RWPE1 (cell line): ENCODE measurements at regions not wholly inside any gene's neighbourhood (a gene's known extent, or its start where the extent isn't known, plus 50 kb on each side); places are given as distances from the start of the nearest gene placed in this dataset.

Experiments
- CTCF ChIA-PET: fragments of 350-600 bp; sonication (Branson Sonifier 250); formaldehyde crosslinking; extraction: SDS; loops from one replicate; lab custom pipeline; 2021; lab: Yijun Ruan, JAX
- POLR2A ChIA-PET: fragments of 400-600 bp; formaldehyde crosslinking; extraction: SDS; loops from one replicate; lab custom pipeline; 2020; ENCODE audit warnings: antibody characterized with exemption; ENCODE audit not compliant: low non-redundant PET; lab: Yijun Ruan, JAX
- DNase-seq: peaks from one replicate; pipeline ENCODE4 v3.0.0; 2012; ENCODE audit warnings: low spot score
- H3K27ac ChIP-seq: fragments of 450-650 bp; 2 replicates; pipeline ENCODE4 v1.5.1; 2017
- TF ChIP-seq, protein P1 (sequence below): fragments of 450-650 bp; conservative IDR thresholded peaks from 2 replicates; pipeline ENCODE4 v1.5.1; 2017; ENCODE audit warnings: low read depth, mild to moderate bottlenecking

GRCh38 chr12:23450810-23451209, 498.7 kb downstream of the SOX5 start:
- ChIA-PET CTCF (no interaction called here), POLR2A (no interaction called here)
- no peak for DNase-seq
- no peak overlapping the region for H3K27ac ChIP-seq
- TF ChIP-seq, protein P1, sequence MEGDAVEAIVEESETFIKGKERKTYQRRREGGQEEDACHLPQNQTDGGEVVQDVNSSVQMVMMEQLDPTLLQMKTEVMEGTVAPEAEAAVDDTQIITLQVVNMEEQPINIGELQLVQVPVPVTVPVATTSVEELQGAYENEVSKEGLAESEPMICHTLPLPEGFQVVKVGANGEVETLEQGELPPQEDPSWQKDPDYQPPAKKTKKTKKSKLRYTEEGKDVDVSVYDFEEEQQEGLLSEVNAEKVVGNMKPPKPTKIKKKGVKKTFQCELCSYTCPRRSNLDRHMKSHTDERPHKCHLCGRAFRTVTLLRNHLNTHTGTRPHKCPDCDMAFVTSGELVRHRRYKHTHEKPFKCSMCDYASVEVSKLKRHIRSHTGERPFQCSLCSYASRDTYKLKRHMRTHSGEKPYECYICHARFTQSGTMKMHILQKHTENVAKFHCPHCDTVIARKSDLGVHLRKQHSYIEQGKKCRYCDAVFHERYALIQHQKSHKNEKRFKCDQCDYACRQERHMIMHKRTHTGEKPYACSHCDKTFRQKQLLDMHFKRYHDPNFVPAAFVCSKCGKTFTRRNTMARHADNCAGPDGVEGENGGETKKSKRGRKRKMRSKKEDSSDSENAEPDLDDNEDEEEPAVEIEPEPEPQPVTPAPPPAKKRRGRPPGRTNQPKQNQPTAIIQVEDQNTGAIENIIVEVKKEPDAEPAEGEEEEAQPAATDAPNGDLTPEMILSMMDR = no peak

DNA sequence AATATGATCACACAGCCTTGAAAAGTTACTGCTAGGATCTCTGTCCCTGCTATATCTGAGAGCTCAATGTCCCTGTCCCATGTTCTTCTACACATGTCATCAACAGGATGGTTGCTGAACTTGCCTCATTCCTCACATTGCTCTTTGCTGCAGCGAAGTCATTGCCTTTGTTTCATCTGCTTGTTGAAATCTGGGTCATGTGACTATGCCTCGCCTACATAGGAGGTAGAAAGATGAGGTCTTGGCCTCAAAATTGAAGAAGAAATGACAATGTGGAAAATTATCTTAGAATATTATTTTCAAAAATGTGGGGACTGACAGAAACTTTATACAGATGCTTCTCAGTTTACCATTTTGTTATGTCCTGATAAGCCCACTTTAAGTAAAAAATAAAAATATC, 494.2 kb downstream of the SOX5 start:
- no peak for DNase-seq
- H3K27ac ChIP-seq = no peak overlapping the region
- POLR2A ChIA-PET = no interaction called here
- TF ChIP-seq, protein P1 = no peak
- CTCF ChIA-PET = no interaction called here

- no peak overlapping the region for H3K27ac ChIP-seq
- CTCF ChIA-PET = interaction anchor here (0.6 kb wide), 1 partner anchor 45 kb away, joined by 3 read pairs; no protein-coding TSS in a partner anchor
- DNase-seq = no peak
- POLR2A ChIA-PET = no interaction called here
- TF ChIP-seq, protein P1 = no peak
These were observed 490.8 kb downstream of the SOX5 start for GRCh38 chr12:23458640-23459039.

DNA sequence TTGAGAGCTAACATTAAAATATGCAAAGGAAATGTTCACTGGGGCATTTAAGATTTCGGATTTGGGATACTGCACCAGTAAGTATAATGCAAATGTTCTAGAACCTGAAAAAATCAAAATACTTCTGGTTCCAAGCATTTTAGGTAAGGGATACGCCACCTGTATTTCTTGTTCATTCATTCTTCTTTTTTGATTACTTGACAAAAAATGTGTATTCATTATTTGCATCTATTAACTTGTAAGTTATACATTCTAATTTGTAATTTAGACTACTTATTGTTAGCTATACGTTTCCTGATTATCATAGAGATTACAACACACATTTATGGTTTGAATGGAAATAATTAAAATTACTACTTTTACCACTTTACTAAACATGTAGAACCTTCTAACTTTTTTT, 486.9 kb downstream of the SOX5 start:
- no peak overlapping the region for H3K27ac ChIP-seq
- POLR2A ChIA-PET = no interaction called here
- TF ChIP-seq, protein P1 = no peak
- CTCF ChIA-PET = interaction anchor here (0.7 kb wide), 1 partner anchor 93 kb away, joined by 3 read pairs; no protein-coding TSS in a partner anchor
- DNase-seq = no peak

GRCh38 chr12:23463172-23463571, 486.3 kb downstream of the SOX5 start:
- ChIA-PET CTCF (interaction anchor here (0.7 kb wide), 1 partner anchor 93 kb away, joined by 3 read pairs; no protein-coding TSS in a partner anchor), POLR2A (no interaction called here)
- H3K27ac ChIP-seq = no peak overlapping the region
- no peak for DNase-seq
- TF ChIP-seq, protein P1 = no peak

- no peak for DNase-seq
- ChIA-PET CTCF (no interaction called here), POLR2A (no interaction called here)
- H3K27ac ChIP-seq = no peak overlapping the region
- TF ChIP-seq, protein P1 = no peak
These were observed 485.1 kb downstream of the SOX5 start for GRCh38 chr12:23464241-23464812.
